NCI-H1930 (cell line): ENCODE measurements at regions not wholly inside any gene's neighbourhood (a gene's known extent, or its start where the extent isn't known, plus 50 kb on each side); places are given as distances from the start of the nearest gene placed in this dataset.

Experiments used
- DNase-seq, 2 experiments: peaks; one replicate each; lab custom pipeline; 2025; lab: John Stamatoyannopoulos, UW

- no peak for DNase-seq
Observed at GRCh38 chr20:40232273-40232672, 456.8 kb downstream of the MAFB start.

DNA sequence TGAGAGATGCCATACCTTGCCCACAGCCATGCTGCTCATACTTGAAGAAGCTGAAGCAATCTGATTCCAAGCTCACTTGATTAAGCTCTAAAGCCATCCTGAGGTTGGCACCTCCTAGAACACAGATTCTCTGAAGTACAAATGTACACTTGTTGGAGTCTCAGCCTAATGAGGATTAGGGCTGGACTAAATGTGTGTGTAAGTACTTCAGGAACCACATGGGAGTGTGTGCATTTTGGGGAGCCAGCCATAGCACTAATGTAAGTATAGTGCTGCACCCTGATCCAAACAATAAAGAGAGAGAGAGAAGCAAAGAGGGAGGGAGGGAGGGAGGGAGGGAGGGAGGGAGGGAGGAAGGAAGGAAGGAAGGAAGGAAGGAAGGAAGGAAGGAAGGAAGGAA is 458.6 kb downstream of the MAFB start:
- no peak for DNase-seq

- no peak for DNase-seq
Observed at GRCh38 chr20:40225596-40225995, 463.4 kb downstream of the MAFB start.

DNA sequence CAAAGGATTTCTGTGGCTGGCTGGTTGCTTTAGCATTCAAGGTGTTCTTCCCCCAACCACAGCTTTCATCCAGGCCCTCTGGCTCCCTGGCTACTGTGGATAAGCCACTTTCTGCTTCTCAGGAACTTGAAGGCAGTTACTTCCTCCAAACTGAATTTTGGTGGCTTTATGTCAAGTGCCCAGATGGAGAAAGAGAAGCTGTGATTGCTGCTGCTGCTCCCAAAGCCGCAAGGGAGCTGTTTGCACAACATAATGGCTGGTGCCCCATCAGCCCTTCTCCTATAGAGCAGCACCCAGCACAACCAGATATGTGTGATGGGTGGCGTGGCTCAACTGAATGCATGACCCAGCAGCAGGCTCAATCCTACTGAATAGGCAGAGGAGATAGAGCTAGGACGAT is 465.2 kb downstream of the MAFB start:
- DNase-seq, result no peak

DNA sequence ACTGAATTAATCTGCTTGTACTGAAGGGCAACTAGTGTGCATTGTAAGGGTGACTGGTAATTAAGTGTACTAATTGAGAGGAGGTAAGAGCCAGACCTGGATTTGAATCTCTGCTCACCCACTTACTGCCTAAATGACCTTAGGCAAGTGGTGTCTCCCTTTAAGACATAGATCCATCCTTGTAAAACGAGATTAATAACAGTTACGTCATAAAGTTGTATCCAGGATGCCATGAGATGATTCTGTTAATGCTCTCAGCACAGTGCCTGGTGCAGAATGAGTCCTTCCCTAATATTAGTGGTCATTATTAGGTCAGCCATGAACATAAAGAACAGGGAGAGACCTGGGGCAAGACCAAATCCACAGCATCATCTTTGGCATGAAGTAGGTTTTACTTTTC is 470.1 kb downstream of the MAFB start:
- no peak for DNase-seq

- no peak for DNase-seq
Observed at GRCh38 chr20:40218316-40218969, 470.6 kb downstream of the MAFB start.

GRCh38 chr20:40207655-40208054 is 481.4 kb downstream of the MAFB start:
- DNase-seq, result no peak

GRCh38 chr20:40205971-40206370 is 483.1 kb downstream of the MAFB start:
- DNase-seq, result no peak

DNA sequence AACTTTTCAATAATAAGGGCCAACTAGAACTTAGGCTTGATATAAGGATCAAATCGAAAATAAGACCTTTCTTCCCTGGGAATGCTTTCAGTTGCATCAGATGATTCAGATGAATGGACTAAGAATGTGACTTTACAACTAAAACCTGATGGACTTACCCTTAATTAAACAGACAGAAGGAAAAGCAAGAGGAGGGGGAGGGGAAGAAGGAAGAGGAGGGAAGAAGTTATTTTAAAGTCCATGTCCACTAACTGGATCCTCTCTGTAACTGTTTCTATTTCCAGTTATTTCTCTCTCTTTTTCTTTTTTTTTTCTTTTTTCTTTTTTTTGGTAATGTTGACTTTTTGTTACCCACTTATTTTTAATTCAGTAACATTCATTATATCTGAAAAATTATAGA is 486.0 kb downstream of the MAFB start:
- no peak for DNase-seq

- DNase-seq, result no peak
Observed at GRCh38 chr20:40197691-40198090, 491.3 kb downstream of the MAFB start.

DNA sequence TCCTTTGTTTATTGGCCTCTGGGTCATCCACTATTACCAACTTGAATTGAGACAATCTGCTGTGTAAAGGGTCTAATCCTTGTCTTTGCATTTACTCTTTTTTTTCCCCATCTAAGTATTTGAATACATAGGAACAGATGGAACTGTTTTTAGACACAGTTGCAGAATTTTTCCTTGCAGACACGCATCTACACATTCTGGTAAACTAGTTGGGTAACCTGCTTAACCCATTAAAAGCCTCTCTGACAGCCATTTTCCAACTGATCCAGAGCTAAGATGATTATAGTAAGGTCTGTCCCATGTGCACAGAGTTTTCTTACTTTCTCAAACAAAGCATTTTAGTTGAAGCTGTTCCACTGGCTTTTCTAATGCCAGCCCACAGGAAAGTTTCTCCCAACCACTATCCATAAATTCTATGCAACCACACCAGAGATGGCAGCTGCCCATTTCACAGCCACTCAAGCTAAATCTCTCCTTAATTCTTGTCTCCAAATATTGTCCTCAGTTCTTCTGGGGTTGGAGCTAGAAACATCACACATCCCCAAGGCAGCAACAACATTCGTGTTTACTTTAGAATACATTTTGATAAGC is 492.1 kb downstream of the MAFB start:
- no peak for DNase-seq

GRCh38 chr20:40195742-40196141 is 493.3 kb downstream of the MAFB start:
- DNase-seq, result no peak

GRCh38 chr20:40192529-40192928 is 496.5 kb downstream of the MAFB start:
- DNase-seq, result no peak

GRCh38 chr20:40192081-40192480 is 497.0 kb downstream of the MAFB start:
- DNase-seq, result no peak

GRCh38 chr20:40191573-40191972 is 497.5 kb downstream of the MAFB start:
- no peak for DNase-seq

- DNase-seq, result no peak
Observed at GRCh38 chr20:40189621-40190020, 499.4 kb downstream of the MAFB start.

GRCh38 chr20:40188319-40188718 is 500.7 kb downstream of the MAFB start:
- DNase-seq, result no peak

DNA sequence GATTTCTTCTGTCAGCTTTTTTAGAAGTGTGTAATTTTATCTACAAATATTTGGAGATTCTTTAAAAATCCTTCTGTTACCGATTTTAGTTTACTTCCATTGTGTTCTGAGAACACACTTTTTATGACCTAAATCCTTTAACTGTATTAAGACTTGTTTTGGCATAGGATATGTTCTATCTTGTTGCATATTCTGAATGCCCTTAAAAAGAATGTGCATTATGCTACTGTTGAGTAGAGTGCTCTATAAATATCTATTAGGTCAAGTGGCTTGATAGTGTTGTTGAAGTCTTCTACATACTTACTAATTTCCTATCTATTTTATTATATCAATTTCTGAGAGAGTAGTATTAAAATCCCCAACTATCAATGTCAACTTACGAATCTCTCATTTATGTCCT is 502.2 kb downstream of the MAFB start:
- DNase-seq, result no peak

- DNase-seq, result no peak
Observed at GRCh38 chr20:40181676-40182075, 507.4 kb downstream of the MAFB start.

DNA sequence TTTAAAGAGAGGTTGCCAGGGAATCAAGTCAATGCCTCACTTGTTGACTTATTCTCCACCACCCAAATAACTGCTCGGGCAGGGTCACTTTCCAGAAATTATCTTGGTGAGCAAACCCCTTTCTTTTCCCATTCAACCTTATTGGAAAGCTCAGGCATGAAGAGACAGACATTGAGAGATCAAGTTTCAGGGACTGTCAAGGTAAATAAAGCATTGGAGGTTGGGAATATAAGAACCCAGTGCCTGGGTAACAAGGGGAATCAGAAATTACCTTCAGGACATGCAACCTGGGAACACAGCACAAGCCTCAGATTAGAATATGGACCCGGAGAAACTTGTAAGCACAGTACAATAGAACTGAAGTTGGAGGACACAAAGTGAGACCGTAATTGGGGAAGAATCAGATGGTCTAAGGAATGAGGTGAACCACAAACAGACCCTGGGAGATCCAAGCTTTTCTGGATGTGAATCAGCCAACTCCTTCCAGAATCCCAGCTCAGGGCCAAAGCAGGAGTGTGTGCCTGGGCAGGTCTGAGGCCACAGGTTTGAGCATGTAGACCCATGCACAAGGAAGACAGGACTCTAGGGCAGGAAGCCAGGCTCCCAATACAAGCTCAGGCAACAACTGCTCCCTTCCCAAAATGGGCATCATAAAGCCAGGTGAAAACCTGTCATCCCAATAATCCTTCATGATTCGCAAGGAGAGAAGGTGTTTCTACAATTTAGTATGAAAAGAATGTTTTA is 512.8 kb downstream of the MAFB start:
- DNase-seq, result no peak

GRCh38 chr20:40175296-40175695 is 513.7 kb downstream of the MAFB start:
- DNase-seq, result no peak

DNA sequence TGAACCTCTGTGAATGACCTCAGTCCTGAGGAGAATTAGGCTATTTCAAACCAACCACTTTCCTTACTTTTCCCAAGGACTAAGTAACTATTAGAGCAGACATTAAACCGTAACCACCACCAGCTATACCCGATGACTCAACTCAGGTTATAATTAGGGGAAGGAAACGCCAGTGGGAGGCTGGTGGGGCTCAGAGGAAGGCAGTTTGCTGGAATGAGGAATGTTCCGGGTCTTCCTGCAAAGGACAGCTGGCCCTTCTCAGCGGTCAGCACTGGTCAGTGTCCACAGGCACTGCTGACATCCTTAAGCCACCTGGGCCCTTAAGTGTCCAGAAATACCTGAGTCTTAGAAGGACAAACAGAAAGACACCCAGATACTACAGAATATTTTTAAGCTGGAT is 515.2 kb downstream of the MAFB start:
- no peak for DNase-seq

- no peak for DNase-seq
Observed at GRCh38 chr20:40168981-40169620, 519.9 kb downstream of the MAFB start.
